NT2/D1 (cell line): ENCODE measurements at regions not wholly inside any gene's neighbourhood (a gene's known extent, or its start where the extent isn't known, plus 50 kb on each side); places are given as distances from the start of the nearest gene placed in this dataset.

Source experiments
- YY1 ChIP-seq: IDR thresholded peaks from 2 replicates; pipeline ENCODE4 v1.6.1; 2011; ENCODE audit not compliant: insufficient read length, insufficient read depth
- ZNF274 ChIP-seq: IDR thresholded peaks from 2 replicates; pipeline ENCODE4 v1.6.1; 2011; ENCODE audit warnings: mild to moderate bottlenecking, low read depth, low read length

- TF ChIP-seq ZNF274 (no peak), YY1 (no peak)
Observed at GRCh38 chr12:64931321-64931720, 106.9 kb downstream of the TBC1D30 start.
